Colonic mucosa (tissue), 4 donors: ENCODE measurements at regions not wholly inside any gene's neighbourhood (a gene's known extent, or its start where the extent isn't known, plus 50 kb on each side); places are given as distances from the start of the nearest gene placed in this dataset.

Source experiments
- DNase-seq: peaks from one replicate; pipeline ENCODE4 v3.0.0-alpha.2; 2020
- H3K27ac ChIP-seq: fragments of 200-600 bp; one replicate; pipeline ENCODE4 v1.8.0; 2021
- H3K27me3 ChIP-seq: fragments of 200-600 bp; one replicate; pipeline ENCODE4 v1.8.0; 2021
- H3K36me3 ChIP-seq: fragments of 200-600 bp; one replicate; pipeline ENCODE4 v1.8.0; 2021
- H3K4me1 ChIP-seq: fragments of 200-600 bp; one replicate; pipeline ENCODE4 v1.8.0; 2021; ENCODE audit warnings: mild to moderate bottlenecking
- H3K4me3 ChIP-seq: fragments of 200-600 bp; one replicate; pipeline ENCODE4 v1.8.0; 2021
- H3K9ac ChIP-seq, 2 donors: one replicate each; pipeline ENCODE4 v1.7.0; 2013; ENCODE audit warnings: control low read depth in 2 of 2, low read depth in 2 of 2, low read length in 2 of 2
- H3K9me3 ChIP-seq: fragments of 200-600 bp; one replicate; pipeline ENCODE4 v1.8.0; 2021
- intact Hi-C: fragments of 100-400 bp; cut with DNase I; formaldehyde crosslinking; loops from one replicate; pipeline ENCODE4 v1.14.1; 2022
- TF ChIP-seq, protein P1 (sequence below): fragments of 200-600 bp; IDR thresholded peaks from one replicate; pipeline ENCODE4 v1.8.0; 2022; ENCODE audit warnings: antibody characterized with exemption, mild to moderate bottlenecking
- donor health status: healthy.
- donor health status: DM: no; HTN: no; CAD: no.
- donor health status: DM: no; HTN: no; CAD: no.

- H3K36me3 ChIP-seq = no peaks in the 10 kb centered on the region
- DNase-seq = peak; percentile 31
- intact Hi-C loops = no loop called here
Measured at GRCh38 chr12:63206909-63207308, 55.9 kb upstream of the AVPR1A start.

GRCh38 chr12:63206494-63206893 is 55.5 kb upstream of the AVPR1A start:
- no peak for DNase-seq
- TF ChIP-seq, protein P1, sequence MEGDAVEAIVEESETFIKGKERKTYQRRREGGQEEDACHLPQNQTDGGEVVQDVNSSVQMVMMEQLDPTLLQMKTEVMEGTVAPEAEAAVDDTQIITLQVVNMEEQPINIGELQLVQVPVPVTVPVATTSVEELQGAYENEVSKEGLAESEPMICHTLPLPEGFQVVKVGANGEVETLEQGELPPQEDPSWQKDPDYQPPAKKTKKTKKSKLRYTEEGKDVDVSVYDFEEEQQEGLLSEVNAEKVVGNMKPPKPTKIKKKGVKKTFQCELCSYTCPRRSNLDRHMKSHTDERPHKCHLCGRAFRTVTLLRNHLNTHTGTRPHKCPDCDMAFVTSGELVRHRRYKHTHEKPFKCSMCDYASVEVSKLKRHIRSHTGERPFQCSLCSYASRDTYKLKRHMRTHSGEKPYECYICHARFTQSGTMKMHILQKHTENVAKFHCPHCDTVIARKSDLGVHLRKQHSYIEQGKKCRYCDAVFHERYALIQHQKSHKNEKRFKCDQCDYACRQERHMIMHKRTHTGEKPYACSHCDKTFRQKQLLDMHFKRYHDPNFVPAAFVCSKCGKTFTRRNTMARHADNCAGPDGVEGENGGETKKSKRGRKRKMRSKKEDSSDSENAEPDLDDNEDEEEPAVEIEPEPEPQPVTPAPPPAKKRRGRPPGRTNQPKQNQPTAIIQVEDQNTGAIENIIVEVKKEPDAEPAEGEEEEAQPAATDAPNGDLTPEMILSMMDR = no peak
- no peak overlapping the region for H3K4me3 ChIP-seq
- no peak overlapping the region for H3K9ac ChIP-seq
- no peaks in the 10 kb centered on the region for H3K4me1 ChIP-seq
- no peak overlapping the region for H3K27ac ChIP-seq
- intact Hi-C loops = no loop called here
- H3K9me3 ChIP-seq = no peaks in the 10 kb centered on the region
- no peaks in the 10 kb centered on the region for H3K27me3 ChIP-seq
- H3K36me3 ChIP-seq = no peaks in the 10 kb centered on the region

More at GRCh38 chr12:63206909-63207308, 55.9 kb upstream of the AVPR1A start:
- TF ChIP-seq, protein P1 = no peak
- no peaks in the 10 kb centered on the region for H3K4me1 ChIP-seq
- H3K27me3 ChIP-seq = no peaks in the 10 kb centered on the region
- H3K9me3 ChIP-seq = no peaks in the 10 kb centered on the region
- no peak overlapping the region for H3K9ac ChIP-seq
- H3K4me3 ChIP-seq = no peak overlapping the region
- H3K27ac ChIP-seq = no peak overlapping the region
